CD14-positive monocyte (primary cell): ENCODE measurements at regions not wholly inside any gene's neighbourhood (a gene's known extent, or its start where the extent isn't known, plus 50 kb on each side); places are given as distances from the start of the nearest gene placed in this dataset.

Experiments
- DNase-seq, 3 donors: peaks; one replicate each; pipeline ENCODE4 v3.0.0-alpha.2; 2011 to 2022
- H2AFZ ChIP-seq: 2 replicates; pipeline ENCODE4 v1.6.0; 2012; ENCODE audit warnings: mild to moderate bottlenecking, low read depth, low read length, inconsistent platforms; ENCODE audit not compliant: insufficient read depth, poor library complexity, severe bottlenecking
- H3K27ac ChIP-seq, 2 donors: 1 replicate in 1 of 2; 2 replicates in 1 of 2; pipeline ENCODE4 v1.5.1; 2012 to 2013; ENCODE audit warnings: low read length in 2 of 2, control low read depth in 1 of 2, inconsistent platforms in 1 of 2, low read depth in 1 of 2, mild to moderate bottlenecking in 1 of 2
- H3K27me3 ChIP-seq, 2 donors: one replicate each; pipeline versions ENCODE4 v1.6.0 to v1.6.1; 2011 to 2013; ENCODE audit warnings: low read length in 2 of 2; ENCODE audit not compliant: control insufficient read depth in 2 of 2, insufficient read depth in 2 of 2
- H3K36me3 ChIP-seq, 2 donors: replicated peaks in 1 of 2; 1 replicate in 1 of 2; 2 replicates in 1 of 2; pipeline versions ENCODE4 v1.5.1 to v1.6.1; 2012 to 2013; ENCODE audit warnings: low read length in 2 of 2, control low read depth in 1 of 2, inconsistent platforms in 1 of 2, mild to moderate bottlenecking in 1 of 2; ENCODE audit not compliant: insufficient read depth in 2 of 2, control insufficient read depth in 1 of 2
- H3K4me1 ChIP-seq, 2 donors: 1 replicate in 1 of 2; 2 replicates in 1 of 2; pipeline versions ENCODE4 v1.5.1 to v1.6.1; 2012 to 2013; ENCODE audit warnings: low read length in 2 of 2, control low read depth in 1 of 2, inconsistent platforms in 1 of 2, mild to moderate bottlenecking in 1 of 2, moderate library complexity in 1 of 2; ENCODE audit not compliant: insufficient read depth in 2 of 2, control insufficient read depth in 1 of 2
- H3K4me2 ChIP-seq: replicated peaks from 2 replicates; pipeline ENCODE3; 2012; ENCODE audit warnings: low read length, moderate library complexity, mild to moderate bottlenecking; ENCODE audit not compliant: poor library complexity, severe bottlenecking; ENCODE audit errors: extremely low read depth
- H3K4me3 ChIP-seq, 3 experiments: fragments of 200-600 bp in 1 of 3; sonication (generic) in 1 of 3; replicated peaks in 1 of 3; 1 replicate in 2 of 3; 2 replicates in 1 of 3; pipeline ENCODE4 v1.5.1; 2011 to 2013; ENCODE audit warnings: low read length in 3 of 3, mild to moderate bottlenecking in 3 of 3, control low read depth in 2 of 3, low read depth in 2 of 3, inconsistent platforms in 1 of 3, moderate library complexity in 1 of 3
- H3K79me2 ChIP-seq: 2 replicates; pipeline ENCODE4 v1.6.0; 2012; ENCODE audit warnings: mild to moderate bottlenecking, control low read depth, inconsistent platforms, low read length, moderate library complexity; ENCODE audit not compliant: insufficient read depth
- H3K9ac ChIP-seq: 2 replicates; pipeline ENCODE4 v1.6.0; 2017; ENCODE audit warnings: low read length, mild to moderate bottlenecking; ENCODE audit not compliant: insufficient read depth, poor library complexity, severe bottlenecking
- H3K9me3 ChIP-seq, 2 donors: replicated peaks in 1 of 2; 1 replicate in 1 of 2; 2 replicates in 1 of 2; pipeline versions ENCODE4 v1.5.1 to v1.6.1; 2012 to 2013; ENCODE audit warnings: low read length in 2 of 2, control low read depth in 1 of 2; ENCODE audit not compliant: control insufficient read depth in 1 of 2, insufficient read depth in 1 of 2
- H4K20me1 ChIP-seq: 2 replicates; pipeline ENCODE4 v1.6.0; 2012; ENCODE audit warnings: mild to moderate bottlenecking, low read length, control low read depth, moderate library complexity; ENCODE audit not compliant: insufficient read depth
- H3K27ac Mint-ChIP-seq, 7 donors: one replicate each; pipeline ENCODE4 v1.8.0; 2020; ENCODE audit warnings: mild to moderate bottlenecking in 7 of 7, mixed read lengths in 7 of 7, moderate library complexity in 6 of 7, inconsistent platforms in 2 of 7
- H3K27me3 Mint-ChIP-seq, 3 donors: one replicate each; pipeline ENCODE4 v1.8.0; 2021 to 2022; ENCODE audit warnings: low read depth in 3 of 3, mild to moderate bottlenecking in 3 of 3, mixed read lengths in 3 of 3, moderate library complexity in 3 of 3, inconsistent platforms in 1 of 3
- H3K36me3 Mint-ChIP-seq, 2 donors: one replicate each; pipeline ENCODE4 v1.8.0; 2020; ENCODE audit warnings: mixed read lengths in 2 of 2, inconsistent platforms in 1 of 2, mild to moderate bottlenecking in 1 of 2
- H3K4me1 Mint-ChIP-seq: one replicate; pipeline ENCODE4 v1.8.0; 2020; ENCODE audit warnings: mild to moderate bottlenecking, mixed read lengths
- H3K4me3 Mint-ChIP-seq, 2 donors: one replicate each; pipeline ENCODE4 v1.8.0; 2020; ENCODE audit warnings: mild to moderate bottlenecking in 2 of 2, mixed read lengths in 2 of 2, moderate library complexity in 1 of 2
- H3K9me3 Mint-ChIP-seq, 7 donors: one replicate each; pipeline ENCODE4 v1.8.0; 2020 to 2022; ENCODE audit warnings: mixed read lengths in 7 of 7, mild to moderate bottlenecking in 6 of 7, moderate library complexity in 6 of 7, inconsistent platforms in 2 of 7
- WGBS: methylation state at CpG from one replicate; pipeline ENCODE4 v1.1.5; 2013; ENCODE audit warnings: missing lambda C conversion rate; ENCODE audit not compliant: insufficient coverage; 5-methylcytosine and 5-hydroxymethylcytosine counted together
- intact Hi-C, 2 donors: fragments of 100-400 bp; cut with micrococcal nuclease; formaldehyde crosslinking; loops; one replicate each; pipeline versions ENCODE4 v1.15.0 to v1.15.1; 2023
- TF ChIP-seq, protein P1 (sequence below): fragments of 200-600 bp; IDR thresholded peaks from one replicate; pipeline ENCODE4 v1.8.0; 2022; ENCODE audit warnings: antibody characterized with exemption, mild to moderate bottlenecking

DNA sequence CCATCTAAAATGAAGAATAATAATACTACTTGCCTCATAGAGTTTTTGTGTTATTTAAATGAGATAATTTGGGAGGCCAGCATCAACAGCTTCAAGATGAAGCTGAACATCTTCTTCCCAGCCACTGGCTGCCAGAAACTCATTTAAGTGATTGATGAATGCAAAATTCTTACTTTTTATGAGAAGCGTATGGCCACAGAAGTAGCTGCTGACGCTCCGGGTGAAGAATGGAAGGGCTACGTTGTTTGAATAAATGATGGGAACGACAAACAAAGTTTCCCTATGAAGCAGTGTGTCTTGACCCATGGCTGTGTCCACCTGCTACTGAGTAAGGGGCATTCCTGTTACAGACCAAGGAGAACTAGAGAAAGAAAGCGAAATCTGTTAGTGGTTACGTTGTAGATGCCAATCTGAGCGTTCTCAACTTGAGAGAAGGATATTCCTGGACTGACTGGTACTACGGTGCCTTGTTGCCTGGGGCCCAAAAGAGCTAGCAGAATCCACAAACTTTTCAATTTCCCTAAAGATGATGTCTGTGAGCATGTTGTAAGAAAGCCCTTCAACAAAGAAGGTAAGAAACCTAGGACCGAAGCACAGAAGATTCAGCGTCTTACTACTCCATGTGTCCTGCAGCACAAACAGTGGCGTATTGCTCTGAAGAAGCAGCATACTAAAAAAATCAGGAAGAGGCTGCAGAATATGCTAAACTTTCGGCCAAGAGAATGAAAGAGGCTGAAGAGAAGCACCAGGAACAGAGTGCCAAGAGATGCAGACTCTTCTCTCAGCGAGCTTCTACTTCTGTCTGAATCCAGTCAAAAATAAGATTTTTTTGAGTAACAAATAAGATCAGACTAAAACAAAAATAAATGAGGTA lies 100.0 kb upstream of the LRIG3 start:
- no peaks in the 10 kb centered on the region for H3K36me3 ChIP-seq
- no peak overlapping the region for H3K27ac ChIP-seq
- H3K27me3 Mint-ChIP-seq, result no peaks in the 10 kb centered on the region
- intact Hi-C loops, result no loop called here
- H3K9me3 ChIP-seq, result peaks cover 0 to 4% of the 10 kb centered on the region in 2 donors
- no peaks in the 10 kb centered on the region for H3K27me3 ChIP-seq
- H3K27ac Mint-ChIP-seq, result no peak overlapping the region
- no peaks in the 10 kb centered on the region for H3K36me3 Mint-ChIP-seq
- 94% methylated on average over 10 of the region's 14 CpGs for WGBS
- H2AFZ ChIP-seq, result no peak overlapping the region
- no peaks in the 10 kb centered on the region for H3K4me1 Mint-ChIP-seq
- H3K4me3 ChIP-seq, result no peak overlapping the region
- TF ChIP-seq, protein P1, sequence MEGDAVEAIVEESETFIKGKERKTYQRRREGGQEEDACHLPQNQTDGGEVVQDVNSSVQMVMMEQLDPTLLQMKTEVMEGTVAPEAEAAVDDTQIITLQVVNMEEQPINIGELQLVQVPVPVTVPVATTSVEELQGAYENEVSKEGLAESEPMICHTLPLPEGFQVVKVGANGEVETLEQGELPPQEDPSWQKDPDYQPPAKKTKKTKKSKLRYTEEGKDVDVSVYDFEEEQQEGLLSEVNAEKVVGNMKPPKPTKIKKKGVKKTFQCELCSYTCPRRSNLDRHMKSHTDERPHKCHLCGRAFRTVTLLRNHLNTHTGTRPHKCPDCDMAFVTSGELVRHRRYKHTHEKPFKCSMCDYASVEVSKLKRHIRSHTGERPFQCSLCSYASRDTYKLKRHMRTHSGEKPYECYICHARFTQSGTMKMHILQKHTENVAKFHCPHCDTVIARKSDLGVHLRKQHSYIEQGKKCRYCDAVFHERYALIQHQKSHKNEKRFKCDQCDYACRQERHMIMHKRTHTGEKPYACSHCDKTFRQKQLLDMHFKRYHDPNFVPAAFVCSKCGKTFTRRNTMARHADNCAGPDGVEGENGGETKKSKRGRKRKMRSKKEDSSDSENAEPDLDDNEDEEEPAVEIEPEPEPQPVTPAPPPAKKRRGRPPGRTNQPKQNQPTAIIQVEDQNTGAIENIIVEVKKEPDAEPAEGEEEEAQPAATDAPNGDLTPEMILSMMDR, result no peak
- no peaks in the 10 kb centered on the region for H4K20me1 ChIP-seq
- no peaks in the 10 kb centered on the region for H3K79me2 ChIP-seq
- no peaks in the 10 kb centered on the region for H3K4me1 ChIP-seq
- H3K4me3 Mint-ChIP-seq, result no peak overlapping the region
- no peak for DNase-seq
- H3K4me2 ChIP-seq, result no peak overlapping the region
- no peak overlapping the region for H3K9ac ChIP-seq
- H3K9me3 Mint-ChIP-seq, result peaks cover 0 to 6% (median 2%) of the 10 kb centered on the region in 7 donors

DNA sequence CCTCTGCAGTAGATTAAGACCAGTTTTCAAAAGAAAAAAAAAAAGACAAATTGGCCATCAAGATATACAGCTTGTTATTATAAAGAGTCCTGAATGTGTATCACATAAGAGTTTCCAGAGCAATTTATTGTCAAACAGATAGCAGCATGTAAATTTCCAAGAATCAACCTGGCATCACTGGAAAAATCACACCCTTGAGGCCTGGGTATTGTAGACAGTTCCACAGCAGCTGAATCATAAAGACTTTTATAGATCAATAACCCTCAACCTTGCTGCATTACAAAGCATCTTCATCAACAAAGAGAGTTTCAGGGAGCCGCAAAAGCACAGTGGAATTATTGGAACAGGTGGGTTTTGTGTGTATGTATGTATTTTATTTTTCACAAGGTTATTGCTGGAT lies 94.6 kb upstream of the LRIG3 start:
- H3K9me3 ChIP-seq, result peaks cover 0 to 2% of the 10 kb centered on the region in 2 donors
- H4K20me1 ChIP-seq, result no peaks in the 10 kb centered on the region
- no peaks in the 10 kb centered on the region for H3K4me1 Mint-ChIP-seq
- no peaks in the 10 kb centered on the region for H3K27me3 ChIP-seq
- H3K36me3 Mint-ChIP-seq, result no peaks in the 10 kb centered on the region
- no peak overlapping the region for H3K27ac ChIP-seq
- H3K4me2 ChIP-seq, result no peak overlapping the region
- peaks cover 0 to 4% (median 0%) of the 10 kb centered on the region in 7 donors for H3K9me3 Mint-ChIP-seq
- no peaks in the 10 kb centered on the region for H3K79me2 ChIP-seq
- no peak overlapping the region for H2AFZ ChIP-seq
- no peak overlapping the region for H3K4me3 ChIP-seq
- H3K9ac ChIP-seq, result no peak overlapping the region
- TF ChIP-seq, protein P1, result no peak
- no peaks in the 10 kb centered on the region for H3K36me3 ChIP-seq
- no peak overlapping the region for H3K27ac Mint-ChIP-seq
- no peak for DNase-seq
- H3K27me3 Mint-ChIP-seq, result no peaks in the 10 kb centered on the region
- no peak overlapping the region for H3K4me3 Mint-ChIP-seq
- no peaks in the 10 kb centered on the region for H3K4me1 ChIP-seq
- intact Hi-C loops, result no loop called here
- no CpG with 5 or more reads among the region's 1 CpG for WGBS
